Progenitor cell of endocrine pancreas (in vitro differentiated cells): ENCODE measurements at regions not wholly inside any gene's neighbourhood (a gene's known extent, or its start where the extent isn't known, plus 50 kb on each side); places are given as distances from the start of the nearest gene placed in this dataset.
A peak's percentile ranks its signal among the peaks of the same experiment; 100 is the strongest.

ENCODE experiments used
- DNase-seq: peaks from one replicate; pipeline ENCODE4 v3.0.0; 2021; ENCODE audit warnings: low spot score; ENCODE audit not compliant: unreplicated experiment
- H3K27ac Mint-ChIP-seq: 2 replicates; pipeline ENCODE4 v1.8.0; 2021; ENCODE audit warnings: mild to moderate bottlenecking, moderate library complexity, mixed read lengths
- H3K27me3 Mint-ChIP-seq: 2 replicates; pipeline ENCODE4 v1.8.0; 2021; ENCODE audit warnings: mixed read lengths
- H3K36me3 Mint-ChIP-seq: 2 replicates; pipeline ENCODE4 v1.8.0; 2022; ENCODE audit warnings: mixed read lengths; ENCODE audit not compliant: insufficient read depth
- H3K4me1 Mint-ChIP-seq: 2 replicates; pipeline ENCODE4 v1.8.0; 2021; ENCODE audit warnings: low read depth, mixed read lengths
- H3K4me3 Mint-ChIP-seq: 2 replicates; pipeline ENCODE4 v1.8.0; 2021; ENCODE audit warnings: low read depth, mild to moderate bottlenecking, moderate library complexity, mixed read lengths
- H3K9me3 Mint-ChIP-seq: 2 replicates; pipeline ENCODE4 v1.8.0; 2021; ENCODE audit warnings: low read depth, mixed read lengths
- CTCF ChIP-seq: fragments of 200-600 bp; sonication (generic); IDR thresholded peaks from one replicate; pipeline ENCODE4 v1.5.0; 2021; ENCODE audit warnings: antibody characterized with exemption, mild to moderate bottlenecking; ENCODE audit not compliant: unreplicated experiment

GRCh38 chr14:95597784-95598211 is 62.9 kb downstream of the GLRX5 start:
- H3K27me3 Mint-ChIP-seq = peaks cover 8% of the 10 kb centered on the region
- peaks cover 4% of the 10 kb centered on the region for H3K4me1 Mint-ChIP-seq
- no peaks in the 10 kb centered on the region for H3K9me3 Mint-ChIP-seq
- peak; percentile 6 for TF ChIP-seq CTCF
- H3K27ac Mint-ChIP-seq = peak overlapping the region; percentile 49
- peak overlapping the region; percentile 47 for H3K4me3 Mint-ChIP-seq
- DNase-seq = peak; percentile 40
- H3K36me3 Mint-ChIP-seq = no peaks in the 10 kb centered on the region

- peaks cover 10% of the 10 kb centered on the region for H3K27me3 Mint-ChIP-seq
- H3K36me3 Mint-ChIP-seq = no peaks in the 10 kb centered on the region
- no peak overlapping the region for H3K27ac Mint-ChIP-seq
- no peak for DNase-seq
- H3K9me3 Mint-ChIP-seq = no peaks in the 10 kb centered on the region
- TF ChIP-seq CTCF = no peak
- peaks cover 4% of the 10 kb centered on the region for H3K4me1 Mint-ChIP-seq
- no peak overlapping the region for H3K4me3 Mint-ChIP-seq
These were observed 66.8 kb downstream of the GLRX5 start for GRCh38 chr14:95601650-95602049.

- no peaks in the 10 kb centered on the region for H3K36me3 Mint-ChIP-seq
- H3K27ac Mint-ChIP-seq = no peak overlapping the region
- H3K4me3 Mint-ChIP-seq = no peak overlapping the region
- no peak for TF ChIP-seq CTCF
- H3K4me1 Mint-ChIP-seq = no peaks in the 10 kb centered on the region
- no peak for DNase-seq
- peaks cover 13% of the 10 kb centered on the region for H3K27me3 Mint-ChIP-seq
- no peaks in the 10 kb centered on the region for H3K9me3 Mint-ChIP-seq
These were observed 68.6 kb downstream of the GLRX5 start for GRCh38 chr14:95603415-95603814.

GRCh38 chr14:95606266-95606665 is 71.4 kb downstream of the GLRX5 start:
- H3K27ac Mint-ChIP-seq = no peak overlapping the region
- no peaks in the 10 kb centered on the region for H3K9me3 Mint-ChIP-seq
- H3K27me3 Mint-ChIP-seq = peaks cover 16% of the 10 kb centered on the region
- no peak for TF ChIP-seq CTCF
- DNase-seq = no peak
- no peaks in the 10 kb centered on the region for H3K36me3 Mint-ChIP-seq
- H3K4me3 Mint-ChIP-seq = no peak overlapping the region
- no peaks in the 10 kb centered on the region for H3K4me1 Mint-ChIP-seq

- no peak for TF ChIP-seq CTCF
- Mint-ChIP-seq H3K4me3 (no peak overlapping the region), H3K9me3 (no peaks in the 10 kb centered on the region), H3K27ac (no peak overlapping the region), H3K4me1 (no peaks in the 10 kb centered on the region), H3K36me3 (no peaks in the 10 kb centered on the region), H3K27me3 (peaks cover 16% of the 10 kb centered on the region)
- DNase-seq = no peak
These were observed 73.9 kb downstream of the GLRX5 start for GRCh38 chr14:95608637-95609235.
